ENCODE measurements at regions not wholly inside any gene's neighbourhood (a gene's known extent, or its start where the extent isn't known, plus 50 kb on each side); places are given as distances from the start of the nearest gene placed in this dataset.

DNA sequence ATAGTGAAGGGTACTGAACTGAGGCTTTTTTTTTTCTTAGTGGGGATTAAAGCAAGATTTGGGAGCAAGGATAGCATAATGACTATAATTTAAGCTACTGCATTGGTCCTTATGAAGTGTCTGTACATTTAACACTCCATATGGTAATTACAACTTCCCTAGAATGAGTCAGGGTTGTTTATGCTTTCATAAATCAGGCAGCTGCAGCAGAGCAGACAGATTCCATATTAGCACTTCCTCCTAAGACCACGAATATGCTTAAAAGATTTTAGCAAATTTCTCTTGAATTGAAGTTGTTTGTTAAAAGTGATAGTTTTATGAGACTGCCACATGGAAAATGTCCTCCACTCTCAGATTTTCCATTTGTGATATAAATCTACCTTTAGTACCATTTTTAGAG is 401.1 kb upstream of the SPRY2 start:
- DNase-seq (ENCODE audit: low read depth): no peak
- H3K27me3 ChIP-seq (ENCODE audit: control insufficient read depth, insufficient read depth, low read length): no peaks in the 10 kb centered on the region
- H3K4me3 ChIP-seq (ENCODE audit: low read depth, low read length): no peak overlapping the region
- TF ChIP-seq, protein P1, sequence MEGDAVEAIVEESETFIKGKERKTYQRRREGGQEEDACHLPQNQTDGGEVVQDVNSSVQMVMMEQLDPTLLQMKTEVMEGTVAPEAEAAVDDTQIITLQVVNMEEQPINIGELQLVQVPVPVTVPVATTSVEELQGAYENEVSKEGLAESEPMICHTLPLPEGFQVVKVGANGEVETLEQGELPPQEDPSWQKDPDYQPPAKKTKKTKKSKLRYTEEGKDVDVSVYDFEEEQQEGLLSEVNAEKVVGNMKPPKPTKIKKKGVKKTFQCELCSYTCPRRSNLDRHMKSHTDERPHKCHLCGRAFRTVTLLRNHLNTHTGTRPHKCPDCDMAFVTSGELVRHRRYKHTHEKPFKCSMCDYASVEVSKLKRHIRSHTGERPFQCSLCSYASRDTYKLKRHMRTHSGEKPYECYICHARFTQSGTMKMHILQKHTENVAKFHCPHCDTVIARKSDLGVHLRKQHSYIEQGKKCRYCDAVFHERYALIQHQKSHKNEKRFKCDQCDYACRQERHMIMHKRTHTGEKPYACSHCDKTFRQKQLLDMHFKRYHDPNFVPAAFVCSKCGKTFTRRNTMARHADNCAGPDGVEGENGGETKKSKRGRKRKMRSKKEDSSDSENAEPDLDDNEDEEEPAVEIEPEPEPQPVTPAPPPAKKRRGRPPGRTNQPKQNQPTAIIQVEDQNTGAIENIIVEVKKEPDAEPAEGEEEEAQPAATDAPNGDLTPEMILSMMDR (IDR thresholded peaks at IDR 0.05; ENCODE audit: insufficient read depth, low read length, poor library complexity, severe bottlenecking): no peak
- H3K36me3 ChIP-seq (ENCODE audit: control insufficient read depth, insufficient read depth, low read length): no peaks in the 10 kb centered on the region

DNA sequence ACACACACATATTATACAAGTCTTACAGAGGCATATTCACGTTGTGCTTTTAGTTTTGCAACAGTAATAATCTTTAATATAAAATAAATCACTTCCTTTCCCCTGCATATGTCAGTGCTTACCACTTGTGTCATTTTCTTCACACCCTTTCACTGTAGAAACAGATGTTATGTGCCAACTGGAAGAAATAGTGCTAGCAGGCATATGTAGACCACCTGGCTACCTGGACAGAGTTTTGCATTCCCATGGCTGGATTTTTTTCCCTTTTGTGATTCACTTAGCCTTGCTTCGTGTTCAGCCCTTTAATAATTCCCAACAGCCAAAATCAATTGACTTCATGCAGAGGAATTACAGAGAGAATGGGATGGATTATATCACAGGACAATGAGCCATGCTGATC is 399.1 kb upstream of the SPRY2 start:
- H3K36me3 ChIP-seq (ENCODE audit: control insufficient read depth, insufficient read depth, low read length): no peaks in the 10 kb centered on the region
- no peaks in the 10 kb centered on the region for H3K27me3 ChIP-seq (ENCODE audit: control insufficient read depth, insufficient read depth, low read length)
- no peak for DNase-seq (ENCODE audit: low read depth)
- TF ChIP-seq, protein P1 (IDR thresholded peaks at IDR 0.05; ENCODE audit: insufficient read depth, low read length, poor library complexity, severe bottlenecking): no peak
- H3K4me3 ChIP-seq (ENCODE audit: low read depth, low read length): no peak overlapping the region

DNA sequence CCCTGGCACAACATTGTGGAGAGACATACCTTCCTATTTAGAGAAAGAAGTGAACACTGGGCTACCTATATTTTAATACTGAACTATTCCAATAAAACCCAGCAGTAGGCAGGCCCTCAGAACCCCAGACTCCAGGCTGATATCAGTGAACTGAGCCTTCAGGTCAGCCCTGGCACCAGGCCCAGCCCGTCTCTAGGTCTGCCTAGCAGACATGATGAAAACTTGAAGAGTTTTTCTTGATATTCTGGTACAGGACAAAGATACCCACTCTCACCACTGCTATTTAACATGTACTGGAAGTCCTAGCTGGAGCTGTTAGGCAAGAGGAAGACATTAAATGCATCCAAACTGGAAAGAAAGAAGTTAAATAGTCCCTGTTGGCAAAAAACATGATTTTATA is 396.6 kb upstream of the SPRY2 start:
- no peaks in the 10 kb centered on the region for H3K27me3 ChIP-seq (ENCODE audit: control insufficient read depth, insufficient read depth, low read length)
- no peak for DNase-seq (ENCODE audit: low read depth)
- H3K4me3 ChIP-seq (ENCODE audit: low read depth, low read length): no peak overlapping the region

DNA sequence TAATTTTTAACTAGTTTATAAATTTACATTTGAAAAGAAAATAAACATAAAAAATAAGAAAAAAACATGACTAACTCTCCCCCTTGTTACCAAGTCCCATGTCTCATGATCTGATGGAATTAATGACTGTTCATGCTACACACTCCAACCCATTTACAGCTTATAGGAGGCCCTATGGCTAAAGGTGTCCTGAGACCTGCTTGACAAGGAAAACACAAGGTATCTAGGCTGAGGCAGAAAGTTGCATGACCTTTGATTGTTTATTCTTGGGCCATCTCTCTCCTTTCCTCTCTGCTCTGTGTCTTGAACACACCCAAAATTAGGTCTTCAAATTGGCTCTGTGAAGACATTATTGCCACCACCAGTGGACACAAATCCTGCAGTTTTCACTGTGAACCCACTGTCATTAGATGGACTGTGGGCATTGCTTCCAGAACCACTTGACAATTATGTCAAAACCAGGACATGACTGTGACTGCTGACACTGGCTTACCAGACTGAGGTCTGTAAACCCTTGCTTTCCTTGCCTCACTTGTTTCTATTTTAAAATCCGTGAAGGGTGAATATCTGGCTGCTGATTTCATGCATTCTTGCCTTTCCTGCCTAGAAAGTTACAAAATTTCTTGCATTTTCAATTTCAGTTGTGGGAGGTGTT is 386.5 kb upstream of the SPRY2 start:
- H3K27me3 ChIP-seq (ENCODE audit: control insufficient read depth, insufficient read depth, low read length): no peaks in the 10 kb centered on the region
- no peak overlapping the region for H3K4me3 ChIP-seq (ENCODE audit: low read depth, low read length)
- no peak for DNase-seq (ENCODE audit: low read depth)
- TF ChIP-seq, protein P1 (IDR thresholded peaks at IDR 0.05; ENCODE audit: insufficient read depth, low read length, poor library complexity, severe bottlenecking): no peak
- no peaks in the 10 kb centered on the region for H3K36me3 ChIP-seq (ENCODE audit: control insufficient read depth, insufficient read depth, low read length)

More for the DNA sequence above, 396.6 kb upstream of the SPRY2 start:
- TF ChIP-seq, protein P1 (IDR thresholded peaks at IDR 0.05; ENCODE audit: insufficient read depth, low read length, poor library complexity, severe bottlenecking): no peak
- H3K36me3 ChIP-seq (ENCODE audit: control insufficient read depth, insufficient read depth, low read length): no peaks in the 10 kb centered on the region

DNA sequence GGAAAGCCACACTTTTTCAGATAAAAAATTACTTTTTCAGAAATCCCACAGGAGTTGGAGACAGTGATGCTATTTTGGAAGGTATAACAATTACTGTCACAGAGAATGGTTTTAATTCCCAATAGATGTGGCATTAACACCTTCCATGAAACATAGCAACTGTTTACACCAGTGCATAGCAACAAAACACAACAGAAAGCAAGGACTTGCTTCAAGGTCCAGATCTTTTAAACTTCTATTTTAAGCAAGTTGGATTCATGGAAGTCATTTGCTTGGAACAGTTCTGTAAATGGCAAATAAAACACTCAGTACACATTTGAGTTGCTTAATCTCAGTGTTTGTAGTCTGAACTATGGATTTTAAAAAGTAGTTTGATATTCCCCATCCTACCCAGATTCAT is 385.9 kb upstream of the SPRY2 start:
- H3K4me3 ChIP-seq (ENCODE audit: low read depth, low read length): no peak overlapping the region
- no peaks in the 10 kb centered on the region for H3K27me3 ChIP-seq (ENCODE audit: control insufficient read depth, insufficient read depth, low read length)
- DNase-seq (ENCODE audit: low read depth): no peak
- TF ChIP-seq, protein P1 (IDR thresholded peaks at IDR 0.05; ENCODE audit: insufficient read depth, low read length, poor library complexity, severe bottlenecking): no peak
- H3K36me3 ChIP-seq (ENCODE audit: control insufficient read depth, insufficient read depth, low read length): no peaks in the 10 kb centered on the region

DNA sequence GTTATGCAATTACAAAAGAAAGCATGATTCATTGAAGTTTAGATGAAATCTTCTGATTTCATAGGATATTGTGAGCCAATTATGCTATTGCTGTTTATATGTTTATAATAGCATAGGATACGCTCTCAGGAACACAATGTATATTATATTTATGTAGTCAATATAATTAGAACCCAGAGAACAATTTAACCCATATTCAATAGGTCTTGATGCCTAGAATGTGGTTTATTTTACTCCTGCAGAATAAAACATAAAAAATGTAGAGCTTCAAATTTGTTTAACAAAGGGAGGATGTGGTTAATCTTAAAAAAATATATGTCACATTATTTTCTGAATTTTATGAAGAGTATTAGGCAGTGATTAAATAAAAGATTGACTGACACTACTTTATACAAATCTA is 380.8 kb upstream of the SPRY2 start:
- Histone ChIP-seq H3K4me3 (ENCODE audit: low read depth, low read length) (no peak overlapping the region), H3K27me3 (ENCODE audit: control insufficient read depth, insufficient read depth, low read length) (no peaks in the 10 kb centered on the region), H3K36me3 (ENCODE audit: control insufficient read depth, insufficient read depth, low read length) (no peaks in the 10 kb centered on the region)
- TF ChIP-seq, protein P1 (IDR thresholded peaks at IDR 0.05; ENCODE audit: insufficient read depth, low read length, poor library complexity, severe bottlenecking): no peak
- DNase-seq (ENCODE audit: low read depth): no peak
